ENCODE measurements at regions not wholly inside any gene's neighbourhood (a gene's known extent, or its start where the extent isn't known, plus 50 kb on each side); places are given as distances from the start of the nearest gene placed in this dataset.

- TF ChIP-seq, protein P1, sequence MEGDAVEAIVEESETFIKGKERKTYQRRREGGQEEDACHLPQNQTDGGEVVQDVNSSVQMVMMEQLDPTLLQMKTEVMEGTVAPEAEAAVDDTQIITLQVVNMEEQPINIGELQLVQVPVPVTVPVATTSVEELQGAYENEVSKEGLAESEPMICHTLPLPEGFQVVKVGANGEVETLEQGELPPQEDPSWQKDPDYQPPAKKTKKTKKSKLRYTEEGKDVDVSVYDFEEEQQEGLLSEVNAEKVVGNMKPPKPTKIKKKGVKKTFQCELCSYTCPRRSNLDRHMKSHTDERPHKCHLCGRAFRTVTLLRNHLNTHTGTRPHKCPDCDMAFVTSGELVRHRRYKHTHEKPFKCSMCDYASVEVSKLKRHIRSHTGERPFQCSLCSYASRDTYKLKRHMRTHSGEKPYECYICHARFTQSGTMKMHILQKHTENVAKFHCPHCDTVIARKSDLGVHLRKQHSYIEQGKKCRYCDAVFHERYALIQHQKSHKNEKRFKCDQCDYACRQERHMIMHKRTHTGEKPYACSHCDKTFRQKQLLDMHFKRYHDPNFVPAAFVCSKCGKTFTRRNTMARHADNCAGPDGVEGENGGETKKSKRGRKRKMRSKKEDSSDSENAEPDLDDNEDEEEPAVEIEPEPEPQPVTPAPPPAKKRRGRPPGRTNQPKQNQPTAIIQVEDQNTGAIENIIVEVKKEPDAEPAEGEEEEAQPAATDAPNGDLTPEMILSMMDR (IDR thresholded peaks at IDR 0.05), result peak in 1 of 6 experiments; percentile 34
- no peak for TF ChIP-seq POLR2A (IDR thresholded peaks at IDR 0.05)
These were observed 389.7 kb downstream of the LMO4 start for GRCh38 chr1:87718241-87718950.
